ENCODE measurements at regions not wholly inside any gene's neighbourhood (a gene's known extent, or its start where the extent isn't known, plus 50 kb on each side); places are given as distances from the start of the nearest gene placed in this dataset.

- Histone ChIP-seq H3K4me1 (ENCODE audit: control insufficient read depth in 1 of 2, insufficient read depth in 2 of 2, low read length in 2 of 2) (no peaks in the 10 kb centered on the region), H3K9me3 (ENCODE audit: control insufficient read depth in 1 of 2, insufficient read depth in 1 of 2, low read depth in 1 of 2, low read length in 2 of 2) (no peaks in the 10 kb centered on the region), H2AFZ (ENCODE audit: low read depth, low read length, poor library complexity, severe bottlenecking) (no peak overlapping the region), H3K9me2 (ENCODE audit: insufficient read depth) (no peaks in the 10 kb centered on the region), H3K27ac (ENCODE audit: low read depth, low read length) (no peak overlapping the region), H4K20me1 (ENCODE audit: insufficient read depth) (no peaks in the 10 kb centered on the region), H3K9ac (ENCODE audit: low read length) (no peak overlapping the region), H3K27me3 (ENCODE audit: insufficient read depth, low read length) (peaks cover 4% of the 10 kb centered on the region; the same call in 1 of the 2 replicates), H3K36me3 (ENCODE audit: control insufficient read depth in 1 of 2, insufficient read depth in 2 of 2, low read length in 2 of 2) (no peaks in the 10 kb centered on the region), H3K79me2 (ENCODE audit: insufficient read depth, low read length) (no peaks in the 10 kb centered on the region), H3K4me3 (replicated peaks in 1 of 2; ENCODE audit: low read depth in 1 of 2, low read length in 2 of 2) (no peak overlapping the region), H3K4me2 (ENCODE audit: low read length) (no peak overlapping the region)
- ATAC-seq (no peak), DNase-seq (ENCODE audit: low read depth, low spot score) (no peak)
- intact Hi-C loops (cut with micrococcal nuclease) = no loop called here
- CTCF ChIA-PET = no interaction called here
- POLR2A ChIA-PET = no interaction called here
- BruUV-seq (replicated peaks) = no TSS peak
- TF ChIP-seq YY1 (IDR thresholded peaks at IDR 0.05; ENCODE audit: extremely low read depth, insufficient replicate concordance, low read depth, low read length) (no peak), TCF7L2 (IDR thresholded peaks at IDR 0.05; ENCODE audit: borderline replicate concordance, extremely low read depth, insufficient read depth, insufficient read length) (no peak), EZH2phosphoT487 (IDR thresholded peaks at IDR 0.05; ENCODE audit: borderline replicate concordance) (no peak), POLR2AphosphoS5 (IDR thresholded peaks at IDR 0.05; ENCODE audit: low read depth, low read length) (no peak), SIN3A (IDR thresholded peaks at IDR 0.05; ENCODE audit: low read depth) (no peak), EGR1 (IDR thresholded peaks at IDR 0.05; ENCODE audit: low read depth) (no peak), SP1 (IDR thresholded peaks at IDR 0.05; ENCODE audit: low read depth) (no peak), FOSL1 (IDR thresholded peaks at IDR 0.05; ENCODE audit: low read depth) (no peak), ATF3 (IDR thresholded peaks at IDR 0.05) (no peak), ZBTB33 (IDR thresholded peaks at IDR 0.05; ENCODE audit: extremely low read depth, insufficient replicate concordance, low read length) (no peak), ZNF274 (IDR thresholded peaks at IDR 0.05; ENCODE audit: low read depth, low read length) (no peak), CEBPB (IDR thresholded peaks at IDR 0.05; ENCODE audit: low read depth) (no peak), SRF (IDR thresholded peaks at IDR 0.05; ENCODE audit: low read depth) (no peak), REST (IDR thresholded peaks at IDR 0.05; ENCODE audit: low read depth) (no peak), JUND (IDR thresholded peaks at IDR 0.05) (no peak)
- RAD21 ChIA-PET (ENCODE audit: low non-redundant PET in 1 of 2, low total read pairs in 2 of 2, uncharacterized antibody in 2 of 2, unreplicated experiment in 2 of 2) = no interaction called here
Measured at GRCh38 chr3:64462203-64462602, 225.6 kb downstream of the ADAMTS9 start.
